Neural cell (in vitro differentiated cells): ENCODE measurements at regions not wholly inside any gene's neighbourhood (a gene's known extent, or its start where the extent isn't known, plus 50 kb on each side); places are given as distances from the start of the nearest gene placed in this dataset.

ENCODE experiments used
- H2AFZ ChIP-seq: fragments of 200-600, 300-800 bp; sonication (generic), shearing (Covaris generic); 2 replicates; pipeline ENCODE4 v1.6.0; 2014; ENCODE audit warnings: low read depth, mild to moderate bottlenecking, antibody characterized with exemption, low read length, moderate library complexity
- H3F3A ChIP-seq: fragments of 200-600 bp; shearing (Covaris generic); 2 replicates; pipeline ENCODE4 v1.6.1; 2016; ENCODE audit warnings: mild to moderate bottlenecking, moderate library complexity, mixed read lengths, antibody characterized with exemption, low read length; ENCODE audit not compliant: insufficient read depth, poor library complexity, severe bottlenecking
- H3K27ac ChIP-seq: fragments of 200-600, 300-800 bp; sonication (generic), shearing (Covaris generic); 2 replicates; pipeline ENCODE4 v1.5.1; 2014; ENCODE audit warnings: mild to moderate bottlenecking, low read length, moderate library complexity
- H3K27me3 ChIP-seq: fragments of 300-800, 200-600 bp; sonication (generic), shearing (Covaris generic); 2 replicates; pipeline ENCODE4 v1.6.0; 2014; ENCODE audit warnings: mild to moderate bottlenecking, low read depth, low read length, moderate library complexity; ENCODE audit not compliant: insufficient read depth
- H3K36me3 ChIP-seq: fragments of 300-800, 200-600 bp; sonication (generic), shearing (Covaris generic); 2 replicates; pipeline ENCODE4 v1.5.1; 2014; ENCODE audit warnings: mild to moderate bottlenecking, antibody characterized with exemption, low read length, moderate library complexity; ENCODE audit not compliant: insufficient read depth
- H3K4me2 ChIP-seq: fragments of 300-800, 200-600 bp; sonication (generic), shearing (Covaris generic); 2 replicates; pipeline ENCODE4 v1.6.0; 2014; ENCODE audit warnings: mild to moderate bottlenecking, low read length
- H3K4me3 ChIP-seq: fragments of 300-800, 200-600 bp; sonication (generic), shearing (Covaris generic); 2 replicates; pipeline ENCODE4 v1.5.1; 2014; ENCODE audit warnings: mild to moderate bottlenecking, low read length, moderate library complexity
- H3K79me2 ChIP-seq: fragments of 200-600 bp; shearing (Covaris generic); replicated peaks from 2 replicates; pipeline ENCODE4 v1.6.0; 2014; ENCODE audit warnings: mild to moderate bottlenecking, low read length, moderate library complexity; ENCODE audit not compliant: insufficient read depth
- H3K9ac ChIP-seq: fragments of 300-800, 200-600 bp; sonication (generic), shearing (Covaris generic); 2 replicates; pipeline ENCODE4 v1.6.1; 2016; ENCODE audit warnings: mild to moderate bottlenecking, low read length, mixed read lengths
- H3K9me2 ChIP-seq: fragments of 200-600 bp; shearing (Covaris generic); 2 replicates; pipeline ENCODE4 v1.6.1; 2016; ENCODE audit warnings: mild to moderate bottlenecking, low read length, mixed read lengths; ENCODE audit not compliant: insufficient read depth
- H3K9me3 ChIP-seq: fragments of 200-600, 300-800 bp; sonication (generic), shearing (Covaris generic); 2 replicates; pipeline ENCODE4 v1.6.1; 2016; ENCODE audit warnings: mild to moderate bottlenecking, mixed run types, low read length, moderate library complexity, mixed read lengths
- H4K20me1 ChIP-seq: fragments of 200-600 bp; shearing (Covaris generic); 2 replicates; pipeline ENCODE4 v1.6.1; 2016; ENCODE audit warnings: mild to moderate bottlenecking, mixed run types; ENCODE audit not compliant: insufficient read depth
- CTCF ChIP-seq: fragments of 450-650 bp; IDR thresholded peaks from 2 replicates; pipeline ENCODE4 v1.5.1; 2014; ENCODE audit warnings: antibody characterized with exemption, mild to moderate bottlenecking, moderate library complexity; ENCODE audit not compliant: poor library complexity, severe bottlenecking
- EP300 ChIP-seq: fragments of 450-650 bp; conservative IDR thresholded peaks from 2 replicates; pipeline ENCODE4 v1.6.1; 2014; ENCODE audit warnings: antibody characterized with exemption, mild to moderate bottlenecking, moderate library complexity; ENCODE audit not compliant: poor library complexity, severe bottlenecking
- EZH2 ChIP-seq: fragments of 200-600, 300-800 bp; shearing (Covaris generic), sonication (generic); IDR thresholded peaks from 2 replicates; pipeline ENCODE4 v1.6.1; 2014; ENCODE audit warnings: antibody characterized with exemption, low read length, borderline replicate concordance, mild to moderate bottlenecking; ENCODE audit not compliant: insufficient read depth, poor library complexity, severe bottlenecking
- MXI1 ChIP-seq: fragments of 450-650 bp; conservative IDR thresholded peaks from 2 replicates; pipeline ENCODE4 v1.6.1; 2014; ENCODE audit warnings: antibody characterized with exemption, mild to moderate bottlenecking; ENCODE audit not compliant: poor library complexity, severe bottlenecking
- POLR2AphosphoS5 ChIP-seq: IDR thresholded peaks from 2 replicates; pipeline ENCODE4 v1.6.1; 2012
- RAD21 ChIP-seq: fragments of 450-650 bp; conservative IDR thresholded peaks from 2 replicates; pipeline ENCODE4 v1.6.1; 2014; ENCODE audit warnings: antibody characterized with exemption, mild to moderate bottlenecking, moderate library complexity
- REST ChIP-seq: IDR thresholded peaks from 2 replicates; pipeline ENCODE4 v1.6.1; 2012; ENCODE audit warnings: borderline replicate concordance
- SMC3 ChIP-seq: fragments of 450-650 bp; conservative IDR thresholded peaks from 2 replicates; pipeline ENCODE4 v1.6.1; 2014; ENCODE audit warnings: antibody characterized with exemption, mild to moderate bottlenecking, moderate library complexity; ENCODE audit not compliant: poor library complexity
- TAF1 ChIP-seq: IDR thresholded peaks from 2 replicates; pipeline ENCODE4 v1.6.1; 2012; ENCODE audit warnings: low read depth

GRCh38 chr4:66655505-66655904 lies 889.8 kb downstream of the CENPC start:
- Histone ChIP-seq H3K9me2 (no peaks in the 10 kb centered on the region), H3K4me3 (no peak overlapping the region), H2AFZ (no peak overlapping the region), H3K27me3 (no peaks in the 10 kb centered on the region), H3K4me2 (no peak overlapping the region), H4K20me1 (no peaks in the 10 kb centered on the region), H3K9ac (no peak overlapping the region), H3K27ac (no peak overlapping the region), H3F3A (no peaks in the 10 kb centered on the region), H3K79me2 (no peaks in the 10 kb centered on the region), H3K9me3 (no peaks in the 10 kb centered on the region), H3K36me3 (no peaks in the 10 kb centered on the region)
- TF ChIP-seq RAD21 = no peak

GRCh38 chr4:66653937-66654336 lies 891.4 kb downstream of the CENPC start:
- H4K20me1 ChIP-seq = no peaks in the 10 kb centered on the region

More at GRCh38 chr4:66653937-66654336, 891.4 kb downstream of the CENPC start:
- H3K27me3 ChIP-seq = no peaks in the 10 kb centered on the region
- no peaks in the 10 kb centered on the region for H3K9me3 ChIP-seq
- TF ChIP-seq CTCF (no peak), POLR2AphosphoS5 (no peak), SMC3 (no peak), REST (no peak), EZH2 (no peak), TAF1 (no peak), MXI1 (no peak), RAD21 (no peak), EP300 (no peak)
- no peaks in the 10 kb centered on the region for H3K9me2 ChIP-seq
- H3K4me2 ChIP-seq = no peak overlapping the region
- no peak overlapping the region for H2AFZ ChIP-seq
- H3K4me3 ChIP-seq = no peak overlapping the region
- H3K79me2 ChIP-seq = no peaks in the 10 kb centered on the region
- H3K9ac ChIP-seq = no peak overlapping the region
- H3K27ac ChIP-seq = no peak overlapping the region
- H3K36me3 ChIP-seq = no peaks in the 10 kb centered on the region
- no peaks in the 10 kb centered on the region for H3F3A ChIP-seq
